Keratinocyte (primary cell): ENCODE measurements at regions not wholly inside any gene's neighbourhood (a gene's known extent, or its start where the extent isn't known, plus 50 kb on each side); places are given as distances from the start of the nearest gene placed in this dataset.

ENCODE experiments used
- CTCF ChIP-seq, 3 experiments: IDR thresholded peaks in 1 of 3; conservative IDR thresholded peaks in 1 of 3; optimal IDR thresholded peaks in 1 of 3; 2 replicates in 2 of 3; 3 replicates in 1 of 3; pipeline versions ENCODE3 to v1.5.1; 2011; ENCODE audit warnings: low read length in 3 of 3, mild to moderate bottlenecking in 3 of 3, moderate library complexity in 2 of 3, control low read depth in 1 of 3, inconsistent platforms in 1 of 3; ENCODE audit not compliant: insufficient read depth in 2 of 3; ENCODE audit errors: extremely low read depth in 1 of 3
- EZH2 ChIP-seq: IDR thresholded peaks from one replicate; pipeline ENCODE4 v1.6.1; 2012; ENCODE audit warnings: inconsistent platforms, mild to moderate bottlenecking, low read length, moderate library complexity

GRCh38 chr16:60413969-60414368 lies 1622.3 kb downstream of the CDH8 start:
- TF ChIP-seq CTCF (optimal IDR thresholded peaks at IDR 0.05 in 1 of 3, IDR thresholded peaks at IDR 0.05 in 1 of 3, conservative IDR thresholded peaks at IDR 0.05 in 1 of 3; ENCODE audit: extremely low read depth in 1 of 3, insufficient read depth in 2 of 3, low read length in 3 of 3) = no peak
- TF ChIP-seq EZH2 = no peak
